ENCODE measurements at regions not wholly inside any gene's neighbourhood (a gene's known extent, or its start where the extent isn't known, plus 50 kb on each side); places are given as distances from the start of the nearest gene placed in this dataset.

GRCh38 chr12:90071996-90072395 is 363.4 kb upstream of the ATP2B1 start:
- ATAC-seq (replicated peaks; ENCODE audit: extremely low read depth, poor library complexity, severe bottlenecking) (no peak), DNase-seq (ENCODE audit: low spot score in 2 of 2) (no peak)
- Mint-ChIP-seq H3K4me1 (peaks cover 10% of the 10 kb centered on the region), H3K27me3 (peaks cover 45% of the 10 kb centered on the region), H3K4me3 (no peak overlapping the region), H3K36me3 (ENCODE audit: insufficient read depth) (peaks cover under 1% of the 10 kb centered on the region), H3K27ac (ENCODE audit: low read depth) (no peak overlapping the region), H3K9me3 (no peaks in the 10 kb centered on the region)

- Mint-ChIP-seq H3K27me3 (peaks cover 38% of the 10 kb centered on the region), H3K36me3 (ENCODE audit: insufficient read depth) (no peaks in the 10 kb centered on the region), H3K4me3 (no peak overlapping the region), H3K27ac (ENCODE audit: low read depth) (no peak overlapping the region), H3K4me1 (peaks cover under 1% of the 10 kb centered on the region), H3K9me3 (no peaks in the 10 kb centered on the region)
- no peak for DNase-seq (ENCODE audit: low spot score in 2 of 2)
- ATAC-seq (replicated peaks; ENCODE audit: extremely low read depth, poor library complexity, severe bottlenecking) = no peak
These were observed 361.1 kb upstream of the ATP2B1 start for GRCh38 chr12:90069711-90070110.

- no peaks in the 10 kb centered on the region for H3K9me3 Mint-ChIP-seq
- H3K27me3 Mint-ChIP-seq = peaks cover 24% of the 10 kb centered on the region
- no peak for ATAC-seq (replicated peaks; ENCODE audit: extremely low read depth, poor library complexity, severe bottlenecking)
- no peak overlapping the region for H3K27ac Mint-ChIP-seq (ENCODE audit: low read depth)
- no peaks in the 10 kb centered on the region for H3K36me3 Mint-ChIP-seq (ENCODE audit: insufficient read depth)
- DNase-seq (ENCODE audit: low spot score in 2 of 2) = no peak
- no peak overlapping the region for H3K4me3 Mint-ChIP-seq
- no peaks in the 10 kb centered on the region for H3K4me1 Mint-ChIP-seq
These were observed 359.2 kb upstream of the ATP2B1 start for GRCh38 chr12:90067791-90068190.

GRCh38 chr12:90064852-90065801 is 356.5 kb upstream of the ATP2B1 start:
- H3K36me3 Mint-ChIP-seq (ENCODE audit: insufficient read depth) = no peaks in the 10 kb centered on the region
- ATAC-seq (replicated peaks; ENCODE audit: extremely low read depth, poor library complexity, severe bottlenecking) (no peak), DNase-seq (ENCODE audit: low spot score in 2 of 2) (no peak)
- peaks cover 3% of the 10 kb centered on the region for H3K27me3 Mint-ChIP-seq
- H3K4me1 Mint-ChIP-seq = no peaks in the 10 kb centered on the region
- no peaks in the 10 kb centered on the region for H3K9me3 Mint-ChIP-seq
- no peak overlapping the region for H3K27ac Mint-ChIP-seq (ENCODE audit: low read depth)
- no peak overlapping the region for H3K4me3 Mint-ChIP-seq

- DNase-seq (ENCODE audit: low spot score in 2 of 2) (no peak), ATAC-seq (replicated peaks; ENCODE audit: extremely low read depth, poor library complexity, severe bottlenecking) (no peak)
- H3K27ac Mint-ChIP-seq (ENCODE audit: low read depth) = no peak overlapping the region
- no peaks in the 10 kb centered on the region for H3K4me1 Mint-ChIP-seq
- H3K27me3 Mint-ChIP-seq = no peaks in the 10 kb centered on the region
- H3K4me3 Mint-ChIP-seq = no peak overlapping the region
- no peaks in the 10 kb centered on the region for H3K9me3 Mint-ChIP-seq
- no peaks in the 10 kb centered on the region for H3K36me3 Mint-ChIP-seq (ENCODE audit: insufficient read depth)
These were observed 354.2 kb upstream of the ATP2B1 start for GRCh38 chr12:90062799-90063198.

GRCh38 chr12:90061809-90062208 is 353.2 kb upstream of the ATP2B1 start:
- ATAC-seq (replicated peaks; ENCODE audit: extremely low read depth, poor library complexity, severe bottlenecking) (no peak), DNase-seq (ENCODE audit: low spot score in 2 of 2) (no peak)
- Mint-ChIP-seq H3K9me3 (no peaks in the 10 kb centered on the region), H3K4me3 (no peak overlapping the region), H3K4me1 (no peaks in the 10 kb centered on the region), H3K36me3 (ENCODE audit: insufficient read depth) (no peaks in the 10 kb centered on the region), H3K27me3 (no peaks in the 10 kb centered on the region), H3K27ac (ENCODE audit: low read depth) (no peak overlapping the region)

- Mint-ChIP-seq H3K27me3 (no peaks in the 10 kb centered on the region), H3K4me3 (no peak overlapping the region), H3K9me3 (no peaks in the 10 kb centered on the region), H3K27ac (ENCODE audit: low read depth) (no peak overlapping the region), H3K36me3 (ENCODE audit: insufficient read depth) (no peaks in the 10 kb centered on the region), H3K4me1 (no peaks in the 10 kb centered on the region)
- ATAC-seq (replicated peaks; ENCODE audit: extremely low read depth, poor library complexity, severe bottlenecking) (no peak), DNase-seq (ENCODE audit: low spot score in 2 of 2) (no peak)
These were observed 351.4 kb upstream of the ATP2B1 start for GRCh38 chr12:90060031-90060430.

- Mint-ChIP-seq H3K4me3 (no peak overlapping the region), H3K27ac (ENCODE audit: low read depth) (no peak overlapping the region), H3K9me3 (no peaks in the 10 kb centered on the region), H3K4me1 (no peaks in the 10 kb centered on the region), H3K36me3 (ENCODE audit: insufficient read depth) (no peaks in the 10 kb centered on the region), H3K27me3 (no peaks in the 10 kb centered on the region)
- DNase-seq (ENCODE audit: low spot score in 2 of 2) (no peak), ATAC-seq (replicated peaks; ENCODE audit: extremely low read depth, poor library complexity, severe bottlenecking) (no peak)
These were observed 350.1 kb upstream of the ATP2B1 start for GRCh38 chr12:90058704-90059103.

GRCh38 chr12:90055071-90055470 is 346.4 kb upstream of the ATP2B1 start:
- no peak overlapping the region for H3K27ac Mint-ChIP-seq (ENCODE audit: low read depth)

GRCh38 chr12:90048918-90049317 is 340.3 kb upstream of the ATP2B1 start:
- no peak for DNase-seq (ENCODE audit: low spot score in 2 of 2)
- ATAC-seq (replicated peaks; ENCODE audit: extremely low read depth, poor library complexity, severe bottlenecking) = no peak
- Mint-ChIP-seq H3K9me3 (no peaks in the 10 kb centered on the region), H3K27ac (ENCODE audit: low read depth) (no peak overlapping the region), H3K27me3 (no peaks in the 10 kb centered on the region), H3K4me1 (no peaks in the 10 kb centered on the region), H3K36me3 (ENCODE audit: insufficient read depth) (no peaks in the 10 kb centered on the region), H3K4me3 (no peak overlapping the region)

More at GRCh38 chr12:90055071-90055470, 346.4 kb upstream of the ATP2B1 start:
- Mint-ChIP-seq H3K4me3 (no peak overlapping the region), H3K4me1 (no peaks in the 10 kb centered on the region), H3K27me3 (no peaks in the 10 kb centered on the region), H3K9me3 (no peaks in the 10 kb centered on the region), H3K36me3 (ENCODE audit: insufficient read depth) (no peaks in the 10 kb centered on the region)
- ATAC-seq (replicated peaks; ENCODE audit: extremely low read depth, poor library complexity, severe bottlenecking) (no peak), DNase-seq (ENCODE audit: low spot score in 2 of 2) (no peak)

- H3K36me3 Mint-ChIP-seq (ENCODE audit: insufficient read depth) = no peaks in the 10 kb centered on the region
- H3K9me3 Mint-ChIP-seq = no peaks in the 10 kb centered on the region
- H3K27me3 Mint-ChIP-seq = no peaks in the 10 kb centered on the region
- ATAC-seq (replicated peaks; ENCODE audit: extremely low read depth, poor library complexity, severe bottlenecking) = no peak
- H3K4me1 Mint-ChIP-seq = no peaks in the 10 kb centered on the region
- no peak overlapping the region for H3K27ac Mint-ChIP-seq (ENCODE audit: low read depth)
- no peak overlapping the region for H3K4me3 Mint-ChIP-seq
- no peak for DNase-seq (ENCODE audit: low spot score in 2 of 2)
These were observed 336.9 kb upstream of the ATP2B1 start for GRCh38 chr12:90045559-90045958.

- no peaks in the 10 kb centered on the region for H3K27me3 Mint-ChIP-seq
- no peak for DNase-seq (ENCODE audit: low spot score in 2 of 2)
- H3K36me3 Mint-ChIP-seq (ENCODE audit: insufficient read depth) = no peaks in the 10 kb centered on the region
- H3K9me3 Mint-ChIP-seq = no peaks in the 10 kb centered on the region
- no peak for ATAC-seq (replicated peaks; ENCODE audit: extremely low read depth, poor library complexity, severe bottlenecking)
- H3K4me3 Mint-ChIP-seq = no peak overlapping the region
- no peak overlapping the region for H3K27ac Mint-ChIP-seq (ENCODE audit: low read depth)
- no peaks in the 10 kb centered on the region for H3K4me1 Mint-ChIP-seq
These were observed 335.4 kb upstream of the ATP2B1 start for GRCh38 chr12:90044069-90044468.

GRCh38 chr12:90042920-90043641 is 334.4 kb upstream of the ATP2B1 start:
- Mint-ChIP-seq H3K9me3 (no peaks in the 10 kb centered on the region), H3K36me3 (ENCODE audit: insufficient read depth) (no peaks in the 10 kb centered on the region), H3K4me3 (no peak overlapping the region), H3K27me3 (no peaks in the 10 kb centered on the region), H3K4me1 (no peaks in the 10 kb centered on the region), H3K27ac (ENCODE audit: low read depth) (no peak overlapping the region)
- DNase-seq (ENCODE audit: low spot score in 2 of 2) = no peak
- no peak for ATAC-seq (replicated peaks; ENCODE audit: extremely low read depth, poor library complexity, severe bottlenecking)

Measured in central memory CD8-positive, alpha-beta T cell (primary cell).